BE2C (cell line): ENCODE measurements at regions not wholly inside any gene's neighbourhood (a gene's known extent, or its start where the extent isn't known, plus 50 kb on each side); places are given as distances from the start of the nearest gene placed in this dataset.

ENCODE experiments used
- DNase-seq: peaks from one replicate; pipeline ENCODE4 v3.0.0-alpha.2; 2020
- H3K27me3 ChIP-seq: fragments of 250-450 bp; sonication (Bioruptor Pico); 2 replicates; pipeline ENCODE4 v1.5.1; 2020; ENCODE audit warnings: mild to moderate bottlenecking
- H3K36me3 ChIP-seq: fragments of 250-450 bp; sonication (Bioruptor Pico); 2 replicates; pipeline ENCODE4 v1.5.1; 2020; ENCODE audit warnings: mild to moderate bottlenecking
- H3K4me1 ChIP-seq: fragments of 250-450 bp; sonication (Bioruptor Pico); 2 replicates; pipeline ENCODE4 v1.5.1; 2020
- H3K4me3 ChIP-seq: 2 replicates; pipeline ENCODE4 v1.5.1; 2011; ENCODE audit warnings: low read depth, low read length
- H3K9me3 ChIP-seq: fragments of 250-450 bp; sonication (Bioruptor Pico); 2 replicates; pipeline ENCODE4 v1.5.1; 2020
- TF ChIP-seq, protein P1 (sequence below): IDR thresholded peaks from 2 replicates; pipeline ENCODE4 v1.5.1; 2012; ENCODE audit warnings: mild to moderate bottlenecking, low read depth, low read length

GRCh38 chr4:155478336-155478835, 101.6 kb upstream of the MAP9 start:
- TF ChIP-seq, protein P1, sequence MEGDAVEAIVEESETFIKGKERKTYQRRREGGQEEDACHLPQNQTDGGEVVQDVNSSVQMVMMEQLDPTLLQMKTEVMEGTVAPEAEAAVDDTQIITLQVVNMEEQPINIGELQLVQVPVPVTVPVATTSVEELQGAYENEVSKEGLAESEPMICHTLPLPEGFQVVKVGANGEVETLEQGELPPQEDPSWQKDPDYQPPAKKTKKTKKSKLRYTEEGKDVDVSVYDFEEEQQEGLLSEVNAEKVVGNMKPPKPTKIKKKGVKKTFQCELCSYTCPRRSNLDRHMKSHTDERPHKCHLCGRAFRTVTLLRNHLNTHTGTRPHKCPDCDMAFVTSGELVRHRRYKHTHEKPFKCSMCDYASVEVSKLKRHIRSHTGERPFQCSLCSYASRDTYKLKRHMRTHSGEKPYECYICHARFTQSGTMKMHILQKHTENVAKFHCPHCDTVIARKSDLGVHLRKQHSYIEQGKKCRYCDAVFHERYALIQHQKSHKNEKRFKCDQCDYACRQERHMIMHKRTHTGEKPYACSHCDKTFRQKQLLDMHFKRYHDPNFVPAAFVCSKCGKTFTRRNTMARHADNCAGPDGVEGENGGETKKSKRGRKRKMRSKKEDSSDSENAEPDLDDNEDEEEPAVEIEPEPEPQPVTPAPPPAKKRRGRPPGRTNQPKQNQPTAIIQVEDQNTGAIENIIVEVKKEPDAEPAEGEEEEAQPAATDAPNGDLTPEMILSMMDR: no peak
- Histone ChIP-seq H3K36me3 (no peaks in the 10 kb centered on the region), H3K9me3 (no peaks in the 10 kb centered on the region), H3K4me3 (no peak overlapping the region), H3K4me1 (no peaks in the 10 kb centered on the region; the same call in 1 of the 2 replicates), H3K27me3 (no peaks in the 10 kb centered on the region)
- no peak for DNase-seq

DNA sequence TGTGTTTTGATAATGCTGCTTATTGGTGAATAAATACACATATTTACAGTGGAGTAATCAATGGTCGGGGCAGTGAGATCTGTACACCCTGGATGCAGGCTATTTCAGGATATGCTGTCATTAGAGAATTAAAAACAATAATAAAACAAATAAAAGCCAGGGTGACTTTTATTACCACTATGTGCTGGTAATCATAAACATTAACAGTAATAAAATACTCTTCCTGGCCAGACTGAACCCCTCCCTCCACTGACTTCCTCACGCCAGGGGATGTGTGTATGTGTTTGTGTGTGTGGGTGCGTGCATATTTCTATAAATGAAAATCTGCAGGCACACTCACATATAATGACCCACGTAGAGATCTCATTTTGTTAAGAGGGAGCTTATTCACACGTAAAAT, 98.0 kb upstream of the MAP9 start:
- H3K9me3 ChIP-seq: no peaks in the 10 kb centered on the region
- no peaks in the 10 kb centered on the region; the same call in 1 of the 2 replicates for H3K4me1 ChIP-seq
- no peak for DNase-seq
- no peaks in the 10 kb centered on the region for H3K36me3 ChIP-seq
- TF ChIP-seq, protein P1: no peak
- H3K4me3 ChIP-seq: no peak overlapping the region
- H3K27me3 ChIP-seq: no peaks in the 10 kb centered on the region

GRCh38 chr4:155473420-155474095, 96.8 kb upstream of the MAP9 start:
- Histone ChIP-seq H3K4me3 (no peak overlapping the region), H3K36me3 (no peaks in the 10 kb centered on the region), H3K9me3 (no peaks in the 10 kb centered on the region), H3K4me1 (no peaks in the 10 kb centered on the region), H3K27me3 (no peaks in the 10 kb centered on the region)
- TF ChIP-seq, protein P1: no peak
- no peak for DNase-seq

DNA sequence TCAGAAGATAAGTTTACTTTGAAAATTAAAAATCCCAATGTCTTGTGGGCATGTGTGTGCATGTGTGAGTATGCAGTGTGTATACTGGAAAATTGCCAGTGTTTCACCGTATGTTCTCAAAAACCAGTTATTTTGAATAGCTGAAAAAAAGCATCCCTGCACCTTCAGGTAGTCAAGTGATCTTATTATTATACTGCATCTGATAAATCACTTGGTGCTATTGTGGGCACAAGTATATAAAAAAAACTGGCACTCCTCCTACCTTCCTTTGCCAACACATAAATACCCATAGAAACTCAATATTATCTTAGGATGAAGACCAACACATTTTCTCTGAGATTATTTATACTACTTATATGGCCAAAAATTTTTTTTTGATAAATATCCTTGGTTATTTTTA, 91.5 kb upstream of the MAP9 start:
- Histone ChIP-seq H3K9me3 (no peaks in the 10 kb centered on the region), H3K4me1 (no peaks in the 10 kb centered on the region), H3K27me3 (no peaks in the 10 kb centered on the region), H3K4me3 (no peak overlapping the region), H3K36me3 (no peaks in the 10 kb centered on the region)
- DNase-seq: no peak
- TF ChIP-seq, protein P1: no peak

DNA sequence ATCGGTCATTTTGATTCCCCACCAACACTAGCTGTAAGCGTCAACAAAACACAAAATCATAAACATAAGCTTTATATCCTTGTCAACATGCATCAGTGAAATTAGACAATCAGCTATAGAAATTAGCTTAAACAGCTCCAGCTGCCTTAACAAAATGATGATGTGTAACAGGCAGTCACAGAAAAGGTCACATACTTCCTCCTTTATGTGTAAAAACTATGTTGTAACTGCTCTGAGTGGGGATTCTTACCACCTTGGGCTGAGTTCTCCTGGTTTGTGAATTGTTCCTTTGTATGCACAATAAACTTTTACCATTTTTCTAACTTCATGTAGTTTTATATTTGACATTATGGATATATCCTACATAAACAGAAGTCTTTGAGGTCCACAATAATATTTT, 73.9 kb upstream of the MAP9 start:
- DNase-seq: no peak
- TF ChIP-seq, protein P1: no peak
- Histone ChIP-seq H3K36me3 (no peaks in the 10 kb centered on the region), H3K4me1 (no peaks in the 10 kb centered on the region), H3K4me3 (no peak overlapping the region), H3K9me3 (no peaks in the 10 kb centered on the region), H3K27me3 (no peaks in the 10 kb centered on the region)

GRCh38 chr4:155445306-155445705, 68.5 kb upstream of the MAP9 start:
- Histone ChIP-seq H3K4me1 (peaks cover 4% of the 10 kb centered on the region), H3K4me3 (no peak overlapping the region), H3K9me3 (no peaks in the 10 kb centered on the region), H3K27me3 (no peaks in the 10 kb centered on the region), H3K36me3 (no peaks in the 10 kb centered on the region)
- TF ChIP-seq, protein P1: no peak
- no peak for DNase-seq
